ENCODE measurements at regions not wholly inside any gene's neighbourhood (a gene's known extent, or its start where the extent isn't known, plus 50 kb on each side); places are given as distances from the start of the nearest gene placed in this dataset.

- 84 to 93% (median 87%) methylated on average over 8 of the region's 8 CpGs for WGBS, 5 donors
- DNase-seq, result no peak
- no peaks in the 10 kb centered on the region for H3K4me1 ChIP-seq
- H3K27me3 ChIP-seq, result no peaks in the 10 kb centered on the region
- intact Hi-C loops (cut with DNase I; ENCODE audit: low total_unique reads), result no loop called here
- no peak overlapping the region for H3K27ac ChIP-seq
- H3K9me3 ChIP-seq, result no peaks in the 10 kb centered on the region
- no peak for TF ChIP-seq POLR2A (IDR thresholded peaks at IDR 0.05)
- no peak for TF ChIP-seq CTCF (IDR thresholded peaks at IDR 0.05)
- no peak for TF ChIP-seq EP300 (IDR thresholded peaks at IDR 0.05)
- no peaks in the 10 kb centered on the region for H3K36me3 ChIP-seq
- H3K4me3 ChIP-seq, result no peak overlapping the region
Measured at GRCh38 chr10:81145975-81146374, 608.3 kb downstream of the SH2D4B start.

GRCh38 chr10:81146436-81146835, 608.7 kb downstream of the SH2D4B start:
- no peaks in the 10 kb centered on the region for H3K9me3 ChIP-seq
- intact Hi-C loops (cut with DNase I; ENCODE audit: low total_unique reads), result no loop called here
- H3K4me3 ChIP-seq, result no peak overlapping the region
- no peaks in the 10 kb centered on the region for H3K27me3 ChIP-seq
- no peaks in the 10 kb centered on the region for H3K4me1 ChIP-seq
- no peak for DNase-seq
- H3K36me3 ChIP-seq, result no peaks in the 10 kb centered on the region
- H3K27ac ChIP-seq, result no peak overlapping the region
- WGBS, 5 donors, result 66 to 81% (median 75%) methylated on average over 3 of the region's 3 CpGs
- TF ChIP-seq POLR2AphosphoS5 (IDR thresholded peaks at IDR 0.05) (no peak), POLR2A (IDR thresholded peaks at IDR 0.05) (no peak), EP300 (IDR thresholded peaks at IDR 0.05) (no peak), CTCF (IDR thresholded peaks at IDR 0.05) (no peak)

- Histone ChIP-seq H3K4me1 (no peaks in the 10 kb centered on the region), H3K9me3 (no peaks in the 10 kb centered on the region), H3K4me3 (no peak overlapping the region), H3K27ac (no peak overlapping the region), H3K36me3 (no peaks in the 10 kb centered on the region), H3K27me3 (no peaks in the 10 kb centered on the region)
- no peak for TF ChIP-seq CTCF (IDR thresholded peaks at IDR 0.05)
- TF ChIP-seq EP300 (IDR thresholded peaks at IDR 0.05), result no peak
- TF ChIP-seq POLR2A (IDR thresholded peaks at IDR 0.05), result no peak
- no peak for TF ChIP-seq POLR2AphosphoS5 (IDR thresholded peaks at IDR 0.05)
- intact Hi-C loops (cut with DNase I; ENCODE audit: low total_unique reads), result no loop called here
- no peak for DNase-seq
Measured at GRCh38 chr10:81152656-81153055, 615.0 kb downstream of the SH2D4B start.

- no peak overlapping the region for H3K4me3 ChIP-seq
- no peaks in the 10 kb centered on the region for H3K36me3 ChIP-seq
- intact Hi-C loops (cut with DNase I; ENCODE audit: low total_unique reads), result no loop called here
- no peaks in the 10 kb centered on the region for H3K4me1 ChIP-seq
- H3K9me3 ChIP-seq, result no peaks in the 10 kb centered on the region
- TF ChIP-seq POLR2AphosphoS5 (IDR thresholded peaks at IDR 0.05) (no peak), CTCF (IDR thresholded peaks at IDR 0.05) (no peak), EP300 (IDR thresholded peaks at IDR 0.05) (no peak), POLR2A (IDR thresholded peaks at IDR 0.05) (no peak)
- no peak for DNase-seq
- no peaks in the 10 kb centered on the region for H3K27me3 ChIP-seq
- H3K27ac ChIP-seq, result no peak overlapping the region
Measured at GRCh38 chr10:81157681-81158080, 620.0 kb downstream of the SH2D4B start.

All from stomach (tissue), 8 donors.